Mucosa of descending colon (tissue), 3 donors: ENCODE measurements at regions not wholly inside any gene's neighbourhood (a gene's known extent, or its start where the extent isn't known, plus 50 kb on each side); places are given as distances from the start of the nearest gene placed in this dataset.

Source experiments
- ATAC-seq: fragments of 200-7000 bp; cut with Tn5 transposase; one replicate; pipeline ENCODE4 v1.9.1; 2020; ENCODE audit warnings: mild to moderate bottlenecking, moderate library complexity
- DNase-seq, 3 donors: peaks; one replicate each; pipeline ENCODE4 v3.0.0-alpha.2; 2020
- H3K36me3 ChIP-seq: fragments of 200-600 bp; one replicate; pipeline ENCODE4 v1.8.0; 2021; ENCODE audit warnings: low read depth, mild to moderate bottlenecking
- H3K4me1 ChIP-seq: fragments of 200-600 bp; one replicate; pipeline ENCODE4 v1.8.0; 2021; ENCODE audit warnings: low read depth, mild to moderate bottlenecking
- H3K4me3 ChIP-seq: fragments of 200-600 bp; one replicate; pipeline ENCODE4 v1.8.0; 2021; ENCODE audit warnings: mild to moderate bottlenecking
- H3K9me3 ChIP-seq: fragments of 200-600 bp; one replicate; pipeline ENCODE4 v1.8.0; 2021; ENCODE audit warnings: mild to moderate bottlenecking
- CTCF ChIP-seq: fragments of 200-600 bp; IDR thresholded peaks from one replicate; pipeline ENCODE4 v1.8.0; 2022; ENCODE audit warnings: antibody characterized with exemption, mild to moderate bottlenecking
- intact Hi-C, 2 donors: fragments of 100-400 bp; cut with DNase I in 1 of 2; cut with micrococcal nuclease in 1 of 2; formaldehyde crosslinking; loops; one replicate each; pipeline versions ENCODE4 v1.11.0 to v1.11.1; 2022; cut with DNase I, micrococcal nuclease
- donor health status: DM: no; HTN: no; CAD: no; lungs with moderate emphysema.
- donor health status: DM: no; HTN: no; CAD: no.
- donor health status: DM: no; HTN: yes; CAD: no.

GRCh38 chr2:16473575-16473974 lies 192.1 kb downstream of the CYRIA start:
- Histone ChIP-seq H3K4me3 (no peak overlapping the region), H3K36me3 (no peaks in the 10 kb centered on the region), H3K9me3 (no peaks in the 10 kb centered on the region), H3K4me1 (no peaks in the 10 kb centered on the region)
- TF ChIP-seq CTCF, result no peak
- DNase-seq, result no peak
- intact Hi-C loops, result no loop called here
- ATAC-seq, result no peak

- Histone ChIP-seq H3K4me1 (no peaks in the 10 kb centered on the region), H3K36me3 (no peaks in the 10 kb centered on the region), H3K9me3 (no peaks in the 10 kb centered on the region), H3K4me3 (no peak overlapping the region)
- ATAC-seq (no peak), DNase-seq (no peak)
- intact Hi-C loops, result no loop called here
- TF ChIP-seq CTCF, result no peak
Observed at GRCh38 chr2:16470936-16471490, 194.6 kb downstream of the CYRIA start.

DNA sequence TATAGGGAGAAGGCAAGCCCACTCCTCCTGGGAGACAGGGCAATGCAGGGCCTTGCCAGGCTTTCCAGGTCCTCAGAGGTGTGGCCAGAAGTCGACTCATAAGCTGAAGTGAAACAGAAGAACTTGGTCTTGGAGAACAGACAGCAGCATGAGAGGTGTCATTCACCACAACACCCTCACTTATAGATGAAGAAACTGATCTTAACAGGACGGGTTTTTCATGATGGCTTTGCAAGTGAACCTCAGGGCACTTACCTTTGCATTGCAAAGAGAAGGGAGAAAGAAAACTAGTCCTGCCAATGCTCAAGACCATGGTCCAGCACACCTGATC lies 198.8 kb downstream of the CYRIA start:
- no peak for DNase-seq
- no peak for ATAC-seq
- no peak for TF ChIP-seq CTCF
- Histone ChIP-seq H3K4me1 (no peaks in the 10 kb centered on the region), H3K36me3 (no peaks in the 10 kb centered on the region), H3K4me3 (no peak overlapping the region), H3K9me3 (no peaks in the 10 kb centered on the region)
- intact Hi-C loops, result no loop called here

DNA sequence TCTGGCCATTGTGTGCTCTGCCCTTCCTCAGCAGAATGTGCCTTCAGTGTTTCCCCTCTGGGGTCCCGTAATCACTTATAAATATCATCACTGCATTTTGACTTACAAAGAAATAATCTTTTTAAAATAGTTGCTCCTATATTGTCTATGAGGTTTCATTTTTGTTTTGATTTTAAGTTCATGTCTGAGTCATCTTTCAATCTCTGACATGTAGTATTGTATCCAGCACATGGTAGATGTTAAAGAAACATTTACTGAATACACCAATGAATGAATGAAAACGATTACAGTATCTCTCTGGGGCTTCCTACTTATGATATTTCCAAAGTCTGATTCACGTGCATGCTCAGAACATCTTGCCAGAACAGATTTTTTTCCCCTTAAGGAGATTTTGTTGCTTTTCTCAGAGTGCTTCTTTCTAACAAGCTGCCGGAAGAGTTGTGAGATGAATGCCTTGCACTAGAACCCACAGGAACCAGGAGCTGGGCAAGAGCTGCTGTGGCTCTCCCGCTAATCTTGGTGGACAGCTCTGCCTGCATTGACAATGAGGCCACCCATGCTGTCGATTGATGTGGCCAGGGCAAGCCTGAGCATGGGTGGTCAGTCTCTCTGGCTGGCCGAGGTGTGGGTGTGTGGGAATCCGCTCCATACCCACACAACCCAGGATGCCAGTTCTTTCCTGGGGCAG lies 199.4 kb downstream of the CYRIA start:
- H3K4me1 ChIP-seq, result no peaks in the 10 kb centered on the region
- DNase-seq, result no peak
- H3K4me3 ChIP-seq, result no peak overlapping the region
- TF ChIP-seq CTCF, result no peak
- intact Hi-C loops, result no loop called here
- no peaks in the 10 kb centered on the region for H3K9me3 ChIP-seq
- no peak for ATAC-seq
- H3K36me3 ChIP-seq, result no peaks in the 10 kb centered on the region

GRCh38 chr2:16464641-16465040 lies 201.0 kb downstream of the CYRIA start:
- no peak for TF ChIP-seq CTCF
- no peaks in the 10 kb centered on the region for H3K36me3 ChIP-seq
- ATAC-seq (no peak), DNase-seq (no peak)
- H3K4me1 ChIP-seq, result no peaks in the 10 kb centered on the region
- H3K4me3 ChIP-seq, result no peak overlapping the region
- H3K9me3 ChIP-seq, result no peaks in the 10 kb centered on the region
- intact Hi-C loops, result no loop called here

DNA sequence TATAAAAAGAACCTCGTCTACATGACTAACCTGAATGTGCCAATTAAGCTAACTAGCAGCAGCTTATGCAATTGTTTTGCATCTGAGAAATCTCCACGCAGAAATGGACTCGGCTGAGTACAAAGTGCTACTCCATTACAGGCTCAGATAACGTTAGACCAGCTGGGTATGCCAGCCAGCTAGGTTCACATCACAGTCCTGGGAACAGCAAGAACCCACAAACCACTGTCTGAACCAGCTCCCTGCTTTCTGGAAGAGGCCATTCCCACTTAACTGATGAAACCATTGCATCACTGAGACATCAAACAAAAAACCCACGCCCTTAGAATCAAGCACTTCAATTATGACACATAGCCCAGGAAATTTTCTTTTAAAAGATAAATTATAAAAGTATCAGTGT lies 202.7 kb downstream of the CYRIA start:
- ATAC-seq (no peak), DNase-seq (no peak)
- no peak for TF ChIP-seq CTCF
- intact Hi-C loops, result no loop called here
- Histone ChIP-seq H3K4me1 (no peaks in the 10 kb centered on the region), H3K36me3 (no peaks in the 10 kb centered on the region), H3K4me3 (no peak overlapping the region), H3K9me3 (no peaks in the 10 kb centered on the region)
